ENCODE measurements at regions not wholly inside any gene's neighbourhood (a gene's known extent, or its start where the extent isn't known, plus 50 kb on each side); places are given as distances from the start of the nearest gene placed in this dataset.

DNA sequence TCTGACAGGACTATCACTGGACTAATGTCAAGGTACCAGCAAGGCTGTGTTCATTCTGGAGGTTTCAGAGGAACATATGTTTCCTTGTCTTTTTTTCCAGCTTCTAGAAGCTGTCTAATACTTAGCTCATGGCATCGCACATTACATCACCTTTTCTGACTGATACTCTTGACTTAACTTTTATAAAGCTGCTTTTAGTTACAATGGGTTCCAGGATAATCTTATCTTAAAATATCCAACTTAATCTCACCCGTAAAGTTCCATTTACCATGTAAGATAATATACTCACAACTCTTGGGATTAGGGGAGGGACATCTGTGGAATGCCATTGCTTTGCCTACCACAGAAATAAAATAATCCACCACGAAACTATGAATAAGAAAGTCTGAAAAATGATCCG lies 394.2 kb downstream of the CDH19 start:
- CTCF ChIA-PET (ENCODE audit: partially characterized antibody): no interaction called here
- H3K4ac ChIP-seq (replicated peaks; ENCODE audit: insufficient read length, low read depth, low read length): no peak overlapping the region
- H3K4me3 ChIP-seq (ENCODE audit: extremely low read depth in 1 of 4, insufficient read depth in 2 of 4, low read depth in 3 of 4, low read length in 4 of 4): no peak overlapping the region
- no peaks in the 10 kb centered on the region for H3K4me1 ChIP-seq (replicated peaks in 1 of 4; ENCODE audit: control insufficient read depth in 3 of 4, insufficient read depth in 4 of 4, low read length in 3 of 4)
- 95% methylated on average over 4 of the region's 4 CpGs; no CpG with 5 or more reads in 1 of the 2 experiments for WGBS, 2 experiments (ENCODE audit: extremely low coverage in 1 of 2, insufficient coverage in 1 of 2, insufficient read length in 1 of 2, insufficient replicate concordance in 2 of 2, low coverage in 1 of 2, low lambda C conversion rate in 2 of 2, missing lambda C conversion rate in 1 of 2)
- no peak overlapping the region for H3K27ac ChIP-seq (ENCODE audit: low read depth, low read length)
- H2BK20ac ChIP-seq (ENCODE audit: low read length): no peak overlapping the region
- H2BK12ac ChIP-seq (ENCODE audit: low read depth, low read length): no peak overlapping the region
- H4K8ac ChIP-seq (ENCODE audit: extremely low read depth, insufficient read depth, low read length): no peak overlapping the region
- H3K79me2 ChIP-seq (ENCODE audit: control insufficient read depth in 1 of 2, insufficient read depth in 2 of 2, low read length in 2 of 2): no peaks in the 10 kb centered on the region
- H3K36me3 ChIP-seq (ENCODE audit: control insufficient read depth in 2 of 4, insufficient read depth in 4 of 4, low read length in 3 of 4): no peaks in the 10 kb centered on the region
- H3K9me3 ChIP-seq (ENCODE audit: insufficient read depth in 2 of 2, low read depth in 1 of 2, low read length in 1 of 2): no peaks in the 10 kb centered on the region
- FAIRE-seq (no peak), DNase-seq (ENCODE audit: low read depth in 1 of 2, low spot score in 2 of 2) (no peak)
- no peak overlapping the region for H4K91ac ChIP-seq (replicated peaks; ENCODE audit: insufficient read length, low read length)
- H3K56ac ChIP-seq (replicated peaks; ENCODE audit: insufficient read length, low read depth, low read length): no peak overlapping the region
- H3K18ac ChIP-seq (ENCODE audit: extremely low read depth, low read length): no peak overlapping the region
- H2BK5ac ChIP-seq (ENCODE audit: low read depth, low read length): no peak overlapping the region
- no peaks in the 10 kb centered on the region for H3K79me1 ChIP-seq (ENCODE audit: low read depth, low read length)
- H3K9ac ChIP-seq (replicated peaks in 1 of 4; ENCODE audit: extremely low read depth in 1 of 4, low read depth in 3 of 4, low read length in 3 of 4): no peak overlapping the region
- no peak overlapping the region for H3K23ac ChIP-seq (ENCODE audit: insufficient read length)
- H2BK15ac ChIP-seq (ENCODE audit: low read length): no peak overlapping the region
- H3K4me2 ChIP-seq (ENCODE audit: insufficient read depth in 1 of 2, low read depth in 2 of 2, low read length in 2 of 2): no peak overlapping the region
- H2AK5ac ChIP-seq (ENCODE audit: low read depth, low read length): no peak overlapping the region
- H3K27me3 ChIP-seq (replicated peaks in 1 of 4; ENCODE audit: control insufficient read depth in 3 of 4, extremely low read depth in 1 of 4, insufficient read depth in 3 of 4, low read length in 3 of 4): no peaks in the 10 kb centered on the region
- no peak overlapping the region for H4K5ac ChIP-seq (ENCODE audit: insufficient read length, low read depth, low read length)
- no peaks in the 10 kb centered on the region for H4K20me1 ChIP-seq (replicated peaks in 1 of 2; ENCODE audit: control insufficient read depth in 1 of 2, insufficient read depth in 2 of 2, low read length in 2 of 2)
- no peak overlapping the region for H2AFZ ChIP-seq (ENCODE audit: low read length)
- H3K23me2 ChIP-seq (ENCODE audit: low read depth, low read length): no peaks in the 10 kb centered on the region
- no peak overlapping the region for H3K14ac ChIP-seq (ENCODE audit: insufficient read length)
- POLR2A ChIA-PET (ENCODE audit: partially characterized antibody): no interaction called here
- no peak overlapping the region for H2BK120ac ChIP-seq (replicated peaks; ENCODE audit: low read depth, low read length)
- TF ChIP-seq SP4 (IDR thresholded peaks at IDR 0.05; ENCODE audit: low read length) (no peak), PHF8 (conservative IDR thresholded peaks at IDR 0.05; ENCODE audit: low read depth, low read length) (no peak), GTF2F1 (IDR thresholded peaks at IDR 0.05; ENCODE audit: borderline replicate concordance, low read depth, low read length) (no peak), TCF12 (IDR thresholded peaks at IDR 0.05; ENCODE audit: low read depth, low read length) (no peak), POU5F1 (IDR thresholded peaks at IDR 0.05; ENCODE audit: low read depth, low read length) (no peak), BCL11A (IDR thresholded peaks at IDR 0.05; ENCODE audit: low read depth in 2 of 2, low read length in 2 of 2) (no peak), ASH2L (IDR thresholded peaks at IDR 0.05; ENCODE audit: low read length) (no peak), JUN (IDR thresholded peaks at IDR 0.05; ENCODE audit: low read depth, low read length) (no peak), TAF1 (IDR thresholded peaks at IDR 0.05; ENCODE audit: low read depth, low read length) (no peak), SRF (IDR thresholded peaks at IDR 0.05; ENCODE audit: low read depth, low read length) (no peak), EP300 (IDR thresholded peaks at IDR 0.05; ENCODE audit: borderline replicate concordance in 1 of 2, low read depth in 2 of 2, low read length in 2 of 2) (no peak)
- TF ChIP-seq, protein P1, sequence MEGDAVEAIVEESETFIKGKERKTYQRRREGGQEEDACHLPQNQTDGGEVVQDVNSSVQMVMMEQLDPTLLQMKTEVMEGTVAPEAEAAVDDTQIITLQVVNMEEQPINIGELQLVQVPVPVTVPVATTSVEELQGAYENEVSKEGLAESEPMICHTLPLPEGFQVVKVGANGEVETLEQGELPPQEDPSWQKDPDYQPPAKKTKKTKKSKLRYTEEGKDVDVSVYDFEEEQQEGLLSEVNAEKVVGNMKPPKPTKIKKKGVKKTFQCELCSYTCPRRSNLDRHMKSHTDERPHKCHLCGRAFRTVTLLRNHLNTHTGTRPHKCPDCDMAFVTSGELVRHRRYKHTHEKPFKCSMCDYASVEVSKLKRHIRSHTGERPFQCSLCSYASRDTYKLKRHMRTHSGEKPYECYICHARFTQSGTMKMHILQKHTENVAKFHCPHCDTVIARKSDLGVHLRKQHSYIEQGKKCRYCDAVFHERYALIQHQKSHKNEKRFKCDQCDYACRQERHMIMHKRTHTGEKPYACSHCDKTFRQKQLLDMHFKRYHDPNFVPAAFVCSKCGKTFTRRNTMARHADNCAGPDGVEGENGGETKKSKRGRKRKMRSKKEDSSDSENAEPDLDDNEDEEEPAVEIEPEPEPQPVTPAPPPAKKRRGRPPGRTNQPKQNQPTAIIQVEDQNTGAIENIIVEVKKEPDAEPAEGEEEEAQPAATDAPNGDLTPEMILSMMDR (IDR thresholded peaks at IDR 0.05; ENCODE audit: control extremely low read depth in 1 of 3, insufficient read depth in 1 of 3, low read depth in 1 of 3, low read length in 3 of 3): no peak
- TF ChIP-seq, protein P2, sequence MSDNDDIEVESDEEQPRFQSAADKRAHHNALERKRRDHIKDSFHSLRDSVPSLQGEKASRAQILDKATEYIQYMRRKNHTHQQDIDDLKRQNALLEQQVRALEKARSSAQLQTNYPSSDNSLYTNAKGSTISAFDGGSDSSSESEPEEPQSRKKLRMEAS (IDR thresholded peaks at IDR 0.05): no peak
